CD4-positive, alpha-beta T cell treated with Interleukin-1 beta for 1 hour (primary cell): ENCODE measurements at regions not wholly inside any gene's neighbourhood (a gene's known extent, or its start where the extent isn't known, plus 50 kb on each side); places are given as distances from the start of the nearest gene placed in this dataset.
"Not testable (repeated sequence)": the region's sequence is repeated elsewhere in the genome, so short reads cannot be mapped to it uniquely, and the experiment has no call there.

ENCODE experiments used
- DNase-seq, 2 donors: peaks; one replicate each; pipeline ENCODE4 v3.0.0-alpha.2; 2020 to 2022

DNA sequence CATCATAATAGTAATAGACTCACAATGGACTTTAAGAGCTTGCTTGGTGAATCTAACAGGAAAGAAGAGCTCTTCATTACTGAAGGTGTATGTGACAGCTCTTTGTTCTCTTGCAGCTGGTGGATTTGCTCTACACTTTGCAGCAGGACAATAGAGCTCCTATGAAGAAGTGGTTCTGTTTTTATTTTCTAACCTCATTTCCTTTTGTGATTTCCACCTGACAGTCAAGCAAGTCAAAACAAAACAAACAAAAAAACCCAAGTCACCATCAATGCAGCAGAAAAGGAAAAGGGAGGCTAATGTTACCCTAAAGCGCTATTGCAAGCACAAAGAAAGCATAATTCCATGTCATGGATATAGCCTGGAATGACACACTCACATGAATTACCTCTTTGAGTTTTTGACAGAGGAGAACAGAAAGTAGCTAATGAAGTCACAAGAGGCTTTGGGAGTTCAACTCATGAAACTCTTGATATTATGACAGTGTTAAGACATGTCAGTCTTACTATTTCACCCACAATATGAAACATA is 1188.1 kb downstream of the EPHA7 start:
- no peak for DNase-seq

DNA sequence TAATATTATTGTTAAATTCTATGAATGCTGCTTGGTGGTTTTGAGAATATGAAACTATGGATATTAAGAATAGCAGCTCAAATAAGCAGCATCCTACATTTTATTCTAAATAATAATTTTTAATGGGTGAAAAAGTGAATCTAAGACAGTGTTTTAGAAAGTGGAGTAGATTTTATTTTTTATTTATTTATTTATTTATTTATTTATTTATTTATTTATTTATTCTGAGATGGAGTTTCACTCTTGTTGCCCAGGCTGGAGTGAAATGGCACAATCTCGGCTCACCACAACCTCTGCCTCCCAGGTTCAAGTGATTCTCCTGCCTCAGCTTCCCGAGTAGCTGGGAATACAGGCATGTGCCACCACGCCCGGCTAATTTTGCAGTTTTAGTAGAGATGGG is 1199.4 kb downstream of the EPHA7 start:
- DNase-seq = not testable (repeated sequence)

DNA sequence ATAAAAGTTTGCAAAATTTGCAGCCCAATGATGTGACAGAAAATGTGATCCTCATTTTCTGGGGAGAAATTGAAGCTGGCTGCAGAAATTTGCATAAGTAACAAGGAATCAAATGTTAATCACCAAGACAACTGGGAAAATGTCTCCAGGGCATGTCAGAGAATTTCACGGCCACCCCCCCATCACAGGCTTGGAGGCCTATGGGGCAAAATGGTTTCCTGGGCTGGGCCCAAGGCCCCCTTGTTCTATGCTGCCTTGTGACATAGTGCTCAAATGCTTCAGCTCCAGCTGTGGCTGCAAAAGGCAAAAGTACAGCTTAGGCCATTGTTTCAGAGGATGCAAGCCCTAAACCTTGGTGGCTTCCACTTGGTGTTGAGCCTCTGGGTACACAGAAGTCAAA is 1202.6 kb downstream of the EPHA7 start:
- no peak for DNase-seq

DNA sequence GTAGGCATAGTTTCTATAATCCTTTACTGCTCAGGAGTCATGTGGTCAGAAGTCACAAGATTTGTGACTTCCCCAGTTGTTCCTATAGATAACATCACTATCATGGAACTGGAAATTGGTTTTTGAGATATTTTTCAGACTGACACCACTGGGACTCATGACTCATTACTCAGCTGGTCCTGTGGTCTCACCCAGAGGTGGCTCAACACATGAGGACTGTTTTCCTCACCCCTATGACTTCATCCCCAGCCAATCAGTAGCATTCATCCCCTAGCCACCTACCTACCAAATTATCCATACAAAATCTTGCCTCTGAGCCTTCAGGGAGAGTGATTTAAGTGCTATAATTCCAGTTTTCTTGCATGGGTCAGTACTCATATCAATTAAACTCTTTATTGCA is 1217.7 kb downstream of the EPHA7 start:
- DNase-seq = no peak

DNA sequence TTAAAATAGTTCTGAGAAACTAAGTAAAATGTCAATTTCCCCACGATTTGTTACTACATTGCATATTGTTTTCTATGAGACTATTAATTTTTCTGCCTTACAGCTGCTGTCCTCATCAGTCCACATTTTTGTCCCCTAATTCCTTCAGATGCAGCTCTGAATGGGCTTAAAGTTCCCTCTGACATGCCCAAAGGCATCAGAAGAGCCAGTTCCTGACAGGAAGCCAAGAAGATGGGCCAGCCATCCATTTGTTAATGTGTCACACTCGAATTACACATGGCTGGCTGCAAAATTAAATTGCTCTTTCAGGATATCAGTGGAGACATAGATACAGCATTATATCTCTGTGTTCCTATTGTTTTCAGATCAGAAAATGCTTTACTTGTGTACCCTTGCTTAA is 1223.0 kb downstream of the EPHA7 start:
- no peak for DNase-seq

DNA sequence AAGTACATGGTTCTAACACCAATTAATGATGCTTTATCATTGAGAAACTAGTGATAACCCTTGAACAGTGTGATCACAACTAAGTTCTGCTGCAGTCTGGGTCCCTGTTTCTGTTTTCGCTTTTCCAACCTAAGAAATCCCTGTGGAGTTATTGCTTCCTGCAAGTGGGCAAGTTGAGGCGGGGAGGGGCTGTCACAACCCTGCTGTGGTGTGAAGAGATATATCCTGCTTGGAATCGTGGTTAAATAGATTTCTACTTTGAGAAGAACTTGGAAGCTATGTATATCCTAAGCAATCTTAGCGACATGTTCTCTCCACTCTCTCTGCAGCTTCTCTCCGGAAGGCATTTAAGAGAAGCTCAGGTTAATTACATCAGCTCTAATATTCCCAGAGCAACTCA is 1223.6 kb downstream of the EPHA7 start:
- DNase-seq = no peak

DNA sequence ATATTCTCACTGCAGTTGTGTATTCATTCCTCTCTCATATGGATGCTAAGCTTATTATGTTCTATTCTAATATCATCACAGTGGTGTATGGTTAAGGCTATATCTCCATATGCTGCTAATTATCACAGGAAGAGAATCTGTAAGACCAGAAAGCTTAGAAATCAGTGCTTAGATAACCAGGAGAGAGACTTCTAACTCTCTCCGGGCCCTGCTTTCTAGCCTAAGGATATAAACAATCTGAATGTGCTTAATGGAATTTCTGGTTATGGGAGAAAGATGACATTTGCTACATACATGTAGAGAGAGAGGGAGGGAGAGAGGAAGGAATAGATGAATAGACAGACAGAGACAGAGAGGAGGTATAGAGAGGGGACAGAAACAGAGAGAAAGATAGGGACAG is 1231.3 kb downstream of the EPHA7 start:
- DNase-seq = no peak

DNA sequence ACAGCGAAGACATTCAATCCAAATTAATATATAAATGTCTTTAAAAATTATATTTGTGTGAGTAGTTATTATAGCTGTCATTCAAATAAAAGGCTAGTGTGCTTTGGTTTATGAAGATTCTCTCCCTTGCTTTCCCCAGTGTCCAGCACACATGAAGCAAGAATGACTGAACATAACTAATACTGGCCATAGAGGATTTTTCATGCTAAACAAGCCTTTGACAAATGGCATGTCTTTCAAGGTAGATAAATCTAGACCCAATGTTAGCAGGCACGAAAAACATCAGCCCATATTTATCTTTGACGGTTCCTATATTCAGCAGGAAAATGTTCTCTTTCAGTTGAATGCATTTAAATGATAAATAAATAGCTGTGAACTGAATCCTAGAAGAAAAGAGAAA is 1234.4 kb downstream of the EPHA7 start:
- DNase-seq = no peak

DNA sequence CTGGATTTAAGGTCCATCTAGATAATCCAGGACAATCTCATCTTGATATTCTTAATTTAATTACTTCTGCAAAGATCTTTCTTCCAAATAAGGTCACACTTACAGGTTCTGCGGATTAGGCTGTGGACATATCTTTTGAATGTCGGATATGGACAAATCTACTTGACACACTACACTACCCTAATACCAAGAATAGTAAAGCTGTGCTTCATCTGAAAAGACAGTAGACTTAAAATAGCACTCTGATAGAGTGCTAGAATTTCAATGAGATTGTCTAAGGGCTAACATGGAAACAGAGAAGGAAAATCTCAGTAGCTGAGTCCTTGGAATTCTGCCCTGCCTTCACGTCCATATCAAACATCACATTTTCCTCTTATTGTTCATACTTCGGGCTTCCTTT is 1238.0 kb downstream of the EPHA7 start:
- no peak for DNase-seq

DNA sequence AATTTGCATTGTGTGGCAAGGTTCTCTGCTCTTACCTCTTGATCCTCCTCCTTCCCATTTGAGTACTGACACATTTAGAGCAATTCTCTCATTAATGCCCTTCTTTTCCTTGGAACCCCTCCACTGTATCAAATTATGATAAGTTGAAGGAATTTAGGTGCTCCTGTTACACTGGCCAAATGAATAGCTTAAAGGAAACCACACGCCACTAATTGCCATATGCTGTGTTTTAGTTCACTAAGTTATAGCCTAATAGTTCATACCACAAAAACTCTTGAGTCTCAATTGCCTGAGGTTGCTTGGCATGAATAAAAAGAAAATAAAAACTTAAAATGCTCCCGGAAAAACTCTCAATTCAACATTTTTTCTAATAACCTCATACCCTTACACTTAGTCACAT is 1239.3 kb downstream of the EPHA7 start:
- no peak for DNase-seq

DNA sequence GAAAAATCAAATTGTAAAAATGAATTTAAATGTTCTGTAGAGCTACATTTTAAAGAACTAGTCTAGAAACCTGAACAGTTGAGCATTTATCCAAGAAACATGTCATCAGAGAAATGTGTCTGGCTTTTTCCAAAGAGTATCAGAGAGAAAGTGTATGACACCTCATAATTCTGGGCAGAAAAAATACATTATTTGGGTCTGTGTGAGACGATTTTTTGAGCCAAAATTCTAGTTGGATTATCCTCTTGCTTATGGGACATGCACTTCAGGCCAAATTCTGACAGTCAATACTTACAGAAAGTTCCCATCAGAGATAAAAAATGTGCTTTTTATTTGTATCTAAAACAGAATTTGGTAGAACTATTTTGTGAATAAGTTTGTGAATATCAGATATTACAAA is 1242.7 kb downstream of the EPHA7 start:
- DNase-seq = no peak

DNA sequence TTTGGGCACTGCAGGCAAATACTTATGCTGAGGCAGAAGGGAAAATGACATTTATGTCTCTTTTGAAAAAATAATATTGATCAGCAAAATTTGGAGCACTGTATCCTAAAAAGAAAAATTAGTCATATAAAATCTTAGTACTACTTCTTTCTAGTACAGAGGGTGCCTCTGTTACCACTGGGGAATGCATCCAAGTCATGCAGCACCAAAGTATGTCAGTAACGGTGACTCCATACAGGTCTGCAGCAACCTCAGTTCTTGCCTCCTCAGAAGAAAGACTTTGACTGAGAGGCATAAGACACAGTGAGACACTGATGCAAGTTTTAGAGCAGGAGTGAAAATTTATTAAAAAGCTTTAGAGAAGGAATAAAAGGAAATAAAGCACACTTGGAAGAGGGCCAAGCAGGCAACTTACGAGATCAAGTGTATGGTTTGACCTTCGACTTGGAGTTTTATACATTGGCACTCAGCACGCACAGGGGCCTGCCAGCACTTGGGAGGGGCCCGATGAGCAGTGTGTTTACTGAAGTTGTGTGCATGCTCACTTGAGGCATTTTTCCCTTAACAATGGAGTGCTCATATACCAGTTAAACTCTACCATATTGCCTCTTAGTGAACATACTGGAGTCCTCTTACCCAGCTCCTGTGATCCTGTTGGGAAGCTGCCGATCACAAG is 1244.8 kb downstream of the EPHA7 start:
- DNase-seq = no peak

DNA sequence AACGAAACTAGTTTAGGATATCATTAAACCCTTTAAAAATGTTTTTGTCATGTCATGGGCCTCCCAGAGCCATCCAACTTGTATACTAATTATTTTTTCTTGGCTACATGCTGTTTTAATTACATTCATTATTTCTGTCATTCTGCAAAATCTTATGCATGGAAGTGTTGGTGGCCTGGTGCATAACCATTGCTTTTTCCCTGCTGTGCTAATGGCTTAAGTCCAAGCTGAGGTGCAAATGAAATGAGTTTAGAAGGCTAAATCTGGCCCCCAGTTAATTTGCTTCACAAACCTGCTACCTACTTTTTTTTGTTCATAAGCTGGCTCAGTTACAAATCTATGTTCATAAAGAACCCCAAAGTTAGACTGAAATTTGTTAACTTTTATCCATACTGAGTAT is 1249.9 kb downstream of the EPHA7 start:
- DNase-seq = no peak

DNA sequence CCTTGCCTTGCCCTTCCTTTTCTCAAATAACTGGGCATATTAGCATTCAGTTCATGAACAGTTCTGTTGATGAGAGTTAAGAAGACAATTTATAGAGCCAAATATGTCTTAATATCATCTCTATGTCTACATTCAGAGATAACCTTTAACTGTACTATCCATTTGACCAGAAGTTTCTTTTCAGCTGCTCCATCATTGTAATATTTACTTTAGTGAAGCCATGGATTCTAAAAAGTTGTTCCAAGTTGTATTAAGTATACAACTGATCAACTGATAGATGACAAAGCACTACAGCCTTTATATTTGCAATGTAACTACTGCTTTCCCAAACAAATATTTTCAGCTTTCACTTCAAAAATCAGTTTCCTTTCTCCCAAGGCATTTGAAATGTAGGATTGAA is 1252.7 kb downstream of the EPHA7 start:
- no peak for DNase-seq

DNA sequence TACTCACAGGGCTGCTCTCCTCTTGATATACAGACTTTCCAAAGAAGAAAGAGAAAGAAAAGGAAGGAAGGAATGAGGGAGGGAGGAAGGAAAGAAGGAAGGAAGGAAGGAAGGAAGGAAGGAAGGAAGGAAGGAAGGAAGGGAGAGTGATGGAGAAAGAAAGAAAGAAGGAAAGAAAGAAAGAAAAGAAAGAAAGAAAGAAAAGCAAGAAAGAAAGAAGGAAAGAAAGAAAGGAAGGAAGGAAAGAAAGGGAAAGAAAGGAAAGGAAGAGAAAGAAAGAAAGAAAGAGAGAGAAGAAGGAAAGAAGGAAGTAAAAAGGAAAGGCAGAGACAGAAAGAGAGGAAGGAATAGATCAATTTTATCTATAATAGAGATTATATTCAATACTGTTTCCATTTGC is 1257.4 kb downstream of the EPHA7 start:
- no peak for DNase-seq

DNA sequence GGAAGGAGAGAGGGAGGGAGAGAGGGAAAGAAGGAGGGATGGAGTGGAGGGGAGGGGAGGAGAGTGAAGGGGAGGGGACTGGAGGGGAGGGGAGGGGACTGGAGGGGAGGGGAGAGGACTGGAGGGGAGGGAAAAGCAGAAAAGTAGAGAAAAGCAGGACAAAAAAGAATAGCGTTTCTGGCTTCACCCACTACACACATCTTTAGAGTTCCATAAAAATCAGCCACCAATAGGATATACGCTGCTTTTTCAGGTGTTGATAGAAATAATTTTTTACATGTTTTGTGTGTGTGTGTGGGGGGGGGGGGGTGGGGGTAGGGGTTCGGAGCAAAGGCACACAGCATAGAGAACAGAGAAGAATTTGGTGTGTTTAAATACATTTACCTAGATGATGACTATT is 1259.1 kb downstream of the EPHA7 start:
- no peak for DNase-seq

DNA sequence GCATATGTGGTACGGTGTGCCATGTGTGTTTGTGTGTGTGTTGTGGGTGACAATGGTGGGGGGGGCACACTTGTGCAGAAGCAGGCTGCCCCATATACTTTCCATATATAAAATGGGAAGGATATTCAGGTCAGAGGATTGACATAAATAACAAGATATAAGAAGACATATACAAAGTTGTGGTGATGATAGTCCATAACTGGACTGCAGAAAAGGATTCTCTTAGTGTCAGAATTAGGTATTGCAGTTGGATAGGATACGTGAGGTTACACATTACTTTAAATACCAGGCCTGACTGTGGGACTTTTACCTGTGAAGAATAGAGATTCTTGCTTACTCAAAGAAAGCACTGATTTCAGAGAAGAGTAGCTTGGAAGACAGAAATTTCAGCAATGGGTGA is 1260.3 kb downstream of the EPHA7 start:
- no peak for DNase-seq

DNA sequence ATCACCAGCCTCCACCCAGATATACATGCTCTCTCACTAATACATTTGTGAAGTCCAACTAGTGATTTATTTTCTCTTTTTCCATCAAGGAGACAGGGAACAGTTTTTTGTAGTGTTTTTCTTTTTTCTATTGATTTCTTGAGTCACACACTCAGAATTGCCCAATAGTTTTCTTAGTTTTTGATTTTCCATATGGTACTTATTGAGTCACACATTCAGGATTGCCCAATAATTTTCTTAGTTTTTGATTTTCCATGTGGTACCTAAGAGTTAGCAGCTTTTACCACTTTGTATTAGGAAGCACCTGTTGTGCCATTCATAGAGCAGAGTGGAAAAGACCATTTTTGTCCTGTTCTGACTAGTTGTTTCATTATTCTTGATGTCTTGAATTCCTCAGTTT is 1268.8 kb downstream of the EPHA7 start:
- no peak for DNase-seq

DNA sequence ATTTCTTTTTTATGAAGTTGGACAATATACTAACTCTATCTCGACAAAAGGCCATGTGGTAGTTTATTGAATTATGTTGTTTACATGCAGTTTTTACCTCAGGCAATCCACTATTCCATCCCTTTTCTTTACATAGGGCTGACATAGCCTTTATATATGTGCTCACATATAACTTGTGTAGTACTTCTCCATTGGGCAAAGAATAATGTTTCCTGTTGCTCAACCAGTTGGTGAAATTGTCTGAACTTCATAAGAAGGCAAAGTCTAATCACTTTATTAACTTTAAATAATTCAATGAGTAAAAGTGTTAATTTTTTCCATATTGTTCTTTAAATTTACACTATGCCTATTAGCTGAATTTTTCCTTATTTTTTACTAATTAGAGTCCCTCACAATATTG is 1272.1 kb downstream of the EPHA7 start:
- DNase-seq = no peak

DNA sequence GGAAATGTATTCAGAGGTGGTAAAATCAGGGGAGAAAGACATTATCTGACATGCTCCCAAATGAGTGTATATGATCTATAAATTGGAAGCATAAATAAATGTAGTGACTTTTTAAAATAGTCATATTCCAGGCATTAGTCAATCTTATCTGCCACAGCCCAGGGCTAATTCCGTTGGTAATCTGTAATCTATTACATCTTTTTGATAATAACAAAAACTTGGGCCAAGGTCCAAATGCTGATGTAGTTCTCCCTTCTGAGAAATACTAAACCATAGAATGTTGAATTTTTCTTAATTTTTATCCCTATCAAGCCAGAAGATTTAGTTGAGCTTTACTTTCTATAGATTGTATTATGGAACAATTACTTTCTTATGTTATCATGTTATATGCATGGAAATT is 1279.8 kb downstream of the EPHA7 start:
- no peak for DNase-seq

DNA sequence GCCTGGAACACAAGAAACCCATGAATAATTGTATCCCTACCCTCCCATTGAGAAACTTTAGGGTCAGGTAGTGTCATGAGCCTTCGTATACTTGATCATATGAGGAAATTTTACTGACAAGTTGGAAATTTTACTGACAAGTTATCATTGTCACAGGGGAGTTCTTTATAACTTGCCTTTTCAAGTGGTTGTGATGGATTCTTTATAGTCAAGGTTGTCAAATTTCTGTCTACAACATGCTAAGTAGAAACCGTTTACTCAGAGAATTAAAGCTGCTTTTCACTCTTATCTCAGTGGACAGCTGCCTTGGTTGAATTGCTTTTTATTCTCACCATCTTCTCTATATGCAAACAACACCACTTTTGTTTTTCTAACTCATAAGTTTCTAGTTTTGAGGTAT is 1286.4 kb downstream of the EPHA7 start:
- no peak for DNase-seq

DNA sequence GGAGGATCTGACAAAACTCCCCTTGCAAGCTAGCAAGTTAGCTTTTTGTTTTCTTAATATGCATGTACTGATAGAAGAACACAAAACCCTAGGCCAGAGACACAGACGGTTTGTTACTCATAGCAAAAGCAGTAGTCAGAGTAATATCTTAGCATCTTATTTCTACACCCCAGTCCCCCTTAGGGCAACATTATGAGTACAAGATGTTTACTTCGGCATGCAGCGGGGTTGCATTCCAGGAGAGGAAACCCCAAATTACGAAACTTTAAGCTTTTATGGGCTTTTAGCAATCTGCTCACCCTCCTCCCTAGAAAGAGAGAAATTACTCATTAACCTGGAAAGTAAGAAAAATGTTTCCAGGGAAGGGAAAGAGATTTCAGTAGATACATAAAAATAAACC is 1286.9 kb downstream of the EPHA7 start:
- no peak for DNase-seq

DNA sequence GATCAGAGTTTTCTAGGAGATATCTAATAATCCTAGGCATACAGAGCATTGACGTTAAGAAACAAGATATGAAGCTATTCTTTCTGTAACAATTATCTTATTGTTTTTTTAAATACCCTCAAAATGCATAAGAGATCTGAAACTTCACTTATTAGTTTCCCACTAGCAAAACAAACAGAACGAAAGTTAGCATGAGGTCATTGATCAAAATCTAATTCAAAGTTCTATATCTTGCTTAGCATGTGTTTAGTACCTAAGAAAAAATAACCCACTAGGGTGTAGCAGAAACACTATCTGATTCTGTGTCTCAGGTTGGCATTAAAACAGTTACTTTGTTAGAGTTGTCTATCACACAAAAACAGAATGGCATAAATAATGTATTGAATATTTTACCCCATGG is 1288.4 kb downstream of the EPHA7 start:
- no peak for DNase-seq

DNA sequence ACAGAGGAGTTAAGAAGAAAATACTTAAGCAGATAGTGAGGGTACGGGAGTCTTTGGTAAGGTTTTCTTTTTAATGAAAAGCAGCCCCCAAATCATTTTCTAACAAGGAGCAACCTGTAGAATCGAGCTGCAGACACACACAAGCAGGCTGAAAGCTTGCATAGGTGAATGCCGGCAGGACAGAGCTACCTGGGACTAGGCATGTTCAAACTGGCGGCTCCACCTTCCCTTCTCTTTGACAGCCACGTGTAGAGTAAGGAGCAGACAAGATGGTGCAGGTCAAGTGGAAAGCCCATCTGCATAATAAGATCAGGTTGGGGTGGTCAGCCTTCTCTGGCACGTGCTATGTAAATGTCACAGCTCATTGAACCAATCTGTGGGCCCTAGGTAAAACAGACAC is 1292.4 kb downstream of the EPHA7 start:
- no peak for DNase-seq

DNA sequence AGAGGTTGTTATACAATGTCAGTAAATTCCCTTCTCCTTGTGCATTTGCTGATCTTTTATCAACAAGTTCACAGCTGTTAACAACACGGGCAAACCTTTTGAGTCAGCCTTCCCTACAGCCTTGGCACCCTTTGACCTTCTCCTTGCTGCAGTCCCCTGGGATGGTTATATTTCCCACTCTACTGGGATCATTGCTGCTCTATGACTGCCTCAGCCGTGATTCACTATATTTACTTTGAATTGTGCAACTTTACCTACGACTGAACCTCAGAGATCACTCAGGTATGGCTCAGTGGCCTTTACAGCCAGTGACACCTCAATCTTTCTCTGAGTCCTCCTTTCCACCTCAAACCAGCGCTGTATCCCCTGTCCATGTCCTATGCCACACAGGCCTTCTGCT is 1293.3 kb downstream of the EPHA7 start:
- DNase-seq = no peak

DNA sequence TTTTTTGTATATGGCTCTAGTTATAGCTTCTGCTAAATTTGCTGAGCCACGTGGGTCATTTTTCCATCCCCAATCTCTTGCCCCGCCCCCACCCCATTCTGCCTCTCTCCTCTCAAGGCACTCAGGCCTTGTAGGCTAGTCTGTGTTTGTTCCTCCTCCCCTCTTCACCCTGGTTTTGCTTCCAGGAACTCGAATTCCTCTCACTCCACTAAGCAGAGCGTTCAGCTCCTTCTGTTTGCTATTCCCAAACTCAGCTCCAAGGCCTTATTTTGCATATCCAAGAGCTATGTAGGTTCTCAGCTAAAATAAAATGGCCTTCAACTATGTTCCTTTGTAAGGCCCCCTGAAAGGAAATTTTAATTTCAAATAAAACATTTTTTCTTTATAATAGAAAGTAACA is 1293.7 kb downstream of the EPHA7 start:
- DNase-seq = no peak
